ENCODE measurements at regions not wholly inside any gene's neighbourhood (a gene's known extent, or its start where the extent isn't known, plus 50 kb on each side); places are given as distances from the start of the nearest gene placed in this dataset.
"Not testable (repeated sequence)": the region's sequence is repeated elsewhere in the genome, so short reads cannot be mapped to it uniquely, and the experiment has no call there.

- POLR2A ChIA-PET = no interaction called here
- H4K20me1 ChIP-seq (ENCODE audit: insufficient read depth, low read length) = peaks cover 30% of the 10 kb centered on the region
Measured at GRCh38 chr22:25453557-25453956, 110.9 kb upstream of the GRK3 start.

GRCh38 chr22:25456300-25457043 lies 108.0 kb upstream of the GRK3 start:
- H2AFZ ChIP-seq (ENCODE audit: low read length); H3K4me1 ChIP-seq (ENCODE audit: insufficient read depth, low read length, poor library complexity, severe bottlenecking); DNase-seq (ENCODE audit: low spot score); BruUV-seq (replicated peaks); CTCF ChIA-PET (ENCODE audit: unreplicated experiment); H3K9me2 ChIP-seq (ENCODE audit: insufficient read depth, low read length); POLR2A ChIA-PET; H3K4me2 ChIP-seq (ENCODE audit: low read length); H3K4me3 ChIP-seq (ENCODE audit: low read depth, low read length, poor library complexity, severe bottlenecking); H3K9me3 ChIP-seq (ENCODE audit: low read length); H3K27ac ChIP-seq (ENCODE audit: low read depth, low read length, poor library complexity, severe bottlenecking); intact Hi-C loops (cut with micrococcal nuclease; ENCODE audit: unreplicated experiment): not testable (repeated sequence)
- Histone ChIP-seq H3K79me2 (ENCODE audit: insufficient read depth, low read depth, low read length) (peaks cover 36% of the 10 kb centered on the region), H3K36me3 (ENCODE audit: insufficient read depth, low read length) (peaks cover 67% of the 10 kb centered on the region), H4K20me1 (ENCODE audit: insufficient read depth, low read length) (peaks cover 15% of the 10 kb centered on the region; the same call in 1 of the 2 replicates)

More at GRCh38 chr22:25453557-25453956, 110.9 kb upstream of the GRK3 start:
- no TSS peak for BruUV-seq (replicated peaks)
- Histone ChIP-seq H3K4me1 (ENCODE audit: insufficient read depth, low read length, poor library complexity, severe bottlenecking) (peaks cover 25% of the 10 kb centered on the region), H3K79me2 (ENCODE audit: insufficient read depth, low read depth, low read length) (peaks cover 65% of the 10 kb centered on the region), H3K9me3 (ENCODE audit: low read length) (no peaks in the 10 kb centered on the region), H3K27ac (ENCODE audit: low read depth, low read length, poor library complexity, severe bottlenecking) (no peak overlapping the region), H3K36me3 (ENCODE audit: insufficient read depth, low read length) (peaks cover 47% of the 10 kb centered on the region), H2AFZ (ENCODE audit: low read length) (no peak overlapping the region), H3K9me2 (ENCODE audit: insufficient read depth, low read length) (no peaks in the 10 kb centered on the region), H3K4me3 (ENCODE audit: low read depth, low read length, poor library complexity, severe bottlenecking) (no peak overlapping the region), H3K4me2 (ENCODE audit: low read length) (no peak overlapping the region)
- CTCF ChIA-PET (ENCODE audit: unreplicated experiment) = no interaction called here
- no peak for TF ChIP-seq EZH2phosphoT487 (IDR thresholded peaks at IDR 0.05; ENCODE audit: borderline replicate concordance, low read depth, low read length)
- no peak for DNase-seq (ENCODE audit: low spot score)
- intact Hi-C loops (cut with micrococcal nuclease; ENCODE audit: unreplicated experiment) = no loop called here

GRCh38 chr22:25458631-25459030 lies 105.8 kb upstream of the GRK3 start:
- H3K9me2 ChIP-seq (ENCODE audit: insufficient read depth, low read length); CTCF ChIA-PET (ENCODE audit: unreplicated experiment); BruUV-seq (replicated peaks); intact Hi-C loops (cut with micrococcal nuclease; ENCODE audit: unreplicated experiment); H3K27ac ChIP-seq (ENCODE audit: low read depth, low read length, poor library complexity, severe bottlenecking); DNase-seq (ENCODE audit: low spot score); H3K4me1 ChIP-seq (ENCODE audit: insufficient read depth, low read length, poor library complexity, severe bottlenecking); POLR2A ChIA-PET; H2AFZ ChIP-seq (ENCODE audit: low read length); H3K9me3 ChIP-seq (ENCODE audit: low read length); H3K4me3 ChIP-seq (ENCODE audit: low read depth, low read length, poor library complexity, severe bottlenecking); H3K4me2 ChIP-seq (ENCODE audit: low read length); H4K20me1 ChIP-seq (ENCODE audit: insufficient read depth, low read length): not testable (repeated sequence)
- peaks cover 14% of the 10 kb centered on the region for H3K79me2 ChIP-seq (ENCODE audit: insufficient read depth, low read depth, low read length)
- peaks cover 62% of the 10 kb centered on the region for H3K36me3 ChIP-seq (ENCODE audit: insufficient read depth, low read length)

GRCh38 chr22:25460682-25461081 lies 103.8 kb upstream of the GRK3 start:
- H3K79me2 ChIP-seq (ENCODE audit: insufficient read depth, low read depth, low read length); H3K9me2 ChIP-seq (ENCODE audit: insufficient read depth, low read length); H3K9me3 ChIP-seq (ENCODE audit: low read length); H4K20me1 ChIP-seq (ENCODE audit: insufficient read depth, low read length); H2AFZ ChIP-seq (ENCODE audit: low read length); H3K27ac ChIP-seq (ENCODE audit: low read depth, low read length, poor library complexity, severe bottlenecking); H3K4me2 ChIP-seq (ENCODE audit: low read length); CTCF ChIA-PET (ENCODE audit: unreplicated experiment); DNase-seq (ENCODE audit: low spot score); POLR2A ChIA-PET; BruUV-seq (replicated peaks); H3K4me3 ChIP-seq (ENCODE audit: low read depth, low read length, poor library complexity, severe bottlenecking); H3K4me1 ChIP-seq (ENCODE audit: insufficient read depth, low read length, poor library complexity, severe bottlenecking): not testable (repeated sequence)
- H3K36me3 ChIP-seq (ENCODE audit: insufficient read depth, low read length) = peaks cover 48% of the 10 kb centered on the region
- intact Hi-C loops (cut with micrococcal nuclease; ENCODE audit: unreplicated experiment) = loop anchor here (5.0 kb wide), 1 partner anchor 247 kb away; no protein-coding TSS in a partner anchor

Data from OCI-LY7 (cell line).